Cardiac muscle cell (in vitro differentiated cells and primary cell): ENCODE measurements at regions not wholly inside any gene's neighbourhood (a gene's known extent, or its start where the extent isn't known, plus 50 kb on each side); places are given as distances from the start of the nearest gene placed in this dataset.

ENCODE experiments used
- DNase-seq, 2 donors: peaks; one replicate each; pipeline versions ENCODE4 v3.0.0 to v3.0.0-alpha.2; 2010 to 2017; ENCODE audit warnings: low read depth in 1 of 2, low spot score in 1 of 2
- H3K27ac ChIP-seq: fragments of 200-600 bp; sonication (generic); 2 replicates; pipeline ENCODE4 v1.5.1; 2016
- H3K27me3 ChIP-seq: fragments of 200-600 bp; sonication (generic); 2 replicates; pipeline ENCODE4 v1.6.0; 2016; ENCODE audit warnings: control low read depth
- H3K36me3 ChIP-seq: fragments of 200-600 bp; sonication (generic); 2 replicates; pipeline ENCODE4 v1.5.1; 2016; ENCODE audit warnings: control low read depth
- H3K4me1 ChIP-seq: fragments of 200-600 bp; sonication (generic); 2 replicates; pipeline ENCODE4 v1.8.1; 2017; ENCODE audit warnings: low read depth, mild to moderate bottlenecking, mixed run types
- H3K4me3 ChIP-seq: fragments of 200-600 bp; sonication (generic); 2 replicates; pipeline ENCODE4 v1.5.1; 2016; ENCODE audit warnings: mild to moderate bottlenecking
- H3K9me3 ChIP-seq: fragments of 200-600 bp; sonication (generic); 2 replicates; pipeline ENCODE4 v1.5.1; 2017; ENCODE audit warnings: low read depth, mild to moderate bottlenecking, control low read depth
- CTCF ChIP-seq: IDR thresholded peaks from 2 replicates; pipeline ENCODE4 v1.5.1; 2012; ENCODE audit warnings: low read depth, mild to moderate bottlenecking, low read length

GRCh38 chr4:53932796-53933610 lies 131.4 kb downstream of the CHIC2 start:
- Histone ChIP-seq H3K4me3 (no peak overlapping the region), H3K36me3 (no peaks in the 10 kb centered on the region), H3K27ac (no peak overlapping the region), H3K9me3 (no peaks in the 10 kb centered on the region), H3K4me1 (peaks cover 6% of the 10 kb centered on the region), H3K27me3 (no peaks in the 10 kb centered on the region)
- peak in 1 of 2 donors; percentile 98 for DNase-seq
- TF ChIP-seq CTCF: no peak

- Histone ChIP-seq H3K27me3 (no peaks in the 10 kb centered on the region), H3K4me3 (no peak overlapping the region), H3K9me3 (no peaks in the 10 kb centered on the region), H3K36me3 (no peaks in the 10 kb centered on the region), H3K27ac (no peak overlapping the region), H3K4me1 (no peaks in the 10 kb centered on the region)
- no peak for DNase-seq
- no peak for TF ChIP-seq CTCF
Observed at GRCh38 chr4:53931461-53931961, 132.9 kb downstream of the CHIC2 start.

GRCh38 chr4:53929955-53930798 lies 134.2 kb downstream of the CHIC2 start:
- no peak overlapping the region for H3K27ac ChIP-seq
- H3K27me3 ChIP-seq: no peaks in the 10 kb centered on the region
- peak; percentile 77 for TF ChIP-seq CTCF
- no peak overlapping the region for H3K4me3 ChIP-seq
- no peaks in the 10 kb centered on the region for H3K4me1 ChIP-seq
- DNase-seq: peak; percentile 85 to 93
- no peaks in the 10 kb centered on the region for H3K36me3 ChIP-seq
- no peaks in the 10 kb centered on the region for H3K9me3 ChIP-seq

- no peak for TF ChIP-seq CTCF
- peak in 1 of 2 donors; percentile 58 for DNase-seq
- H3K36me3 ChIP-seq: no peaks in the 10 kb centered on the region
- H3K4me3 ChIP-seq: no peak overlapping the region
- H3K27ac ChIP-seq: no peak overlapping the region
- H3K4me1 ChIP-seq: no peaks in the 10 kb centered on the region
- no peaks in the 10 kb centered on the region for H3K9me3 ChIP-seq
- H3K27me3 ChIP-seq: no peaks in the 10 kb centered on the region
Observed at GRCh38 chr4:53929311-53929710, 135.1 kb downstream of the CHIC2 start.

- TF ChIP-seq CTCF: no peak
- Histone ChIP-seq H3K27me3 (no peaks in the 10 kb centered on the region), H3K27ac (no peak overlapping the region), H3K4me3 (no peak overlapping the region), H3K4me1 (no peaks in the 10 kb centered on the region), H3K9me3 (no peaks in the 10 kb centered on the region), H3K36me3 (no peaks in the 10 kb centered on the region)
- DNase-seq: peak in 1 of 2 donors; percentile 73
Observed at GRCh38 chr4:53928825-53929224, 135.6 kb downstream of the CHIC2 start.
